ENCODE measurements at regions not wholly inside any gene's neighbourhood (a gene's known extent, or its start where the extent isn't known, plus 50 kb on each side); places are given as distances from the start of the nearest gene placed in this dataset.

DNA sequence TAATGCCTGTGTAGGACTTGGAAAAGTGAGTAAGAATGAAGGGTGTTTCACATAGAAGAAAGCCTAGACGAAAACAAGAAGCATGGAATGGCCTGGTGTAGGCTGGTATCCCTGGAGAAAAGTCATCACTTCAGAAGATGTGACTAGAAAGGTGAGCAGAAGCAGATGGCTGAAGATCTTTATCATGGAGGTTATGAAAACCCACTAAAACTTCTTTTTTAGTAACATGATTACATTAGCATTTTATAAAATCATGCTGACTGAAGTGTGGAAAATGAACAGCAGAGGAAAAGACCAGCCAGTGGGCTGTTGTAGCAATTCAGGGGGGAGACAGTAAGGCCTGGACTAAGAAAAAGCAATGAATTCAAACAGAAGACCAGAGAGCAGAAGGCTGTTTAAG lies 114.5 kb upstream of the G2E3 start:
- no peak for DNase-seq (ENCODE audit: low spot score)
- H3K27ac Mint-ChIP-seq, result no peak overlapping the region
- Histone ChIP-seq H3F3A (replicated peaks; ENCODE audit: low read depth) (no peaks in the 10 kb centered on the region), H3K27me3 (ENCODE audit: insufficient read depth) (no peaks in the 10 kb centered on the region), H3K4me2 (no peak overlapping the region), H3K27ac (ENCODE audit: low read depth) (no peak overlapping the region), H3K4me3 (no peak overlapping the region), H3K79me2 (replicated peaks; ENCODE audit: insufficient read depth) (no peaks in the 10 kb centered on the region), H4K20me1 (replicated peaks; ENCODE audit: insufficient read depth) (no peaks in the 10 kb centered on the region), H2AFZ (no peak overlapping the region), H3K4me1 (ENCODE audit: insufficient read depth) (peaks cover 3% of the 10 kb centered on the region), H3K36me3 (ENCODE audit: insufficient read depth) (no peaks in the 10 kb centered on the region), H3K9me2 (ENCODE audit: insufficient read depth) (no peaks in the 10 kb centered on the region)
- H3K4me3 Mint-ChIP-seq, result no peak overlapping the region
- no peaks in the 10 kb centered on the region for H3K27me3 Mint-ChIP-seq (ENCODE audit: insufficient read depth, low read depth, poor library complexity)
- no peaks in the 10 kb centered on the region for H3K9me3 Mint-ChIP-seq
- ATAC-seq, result no peak
- TF ChIP-seq ZNF331 (CRISPR knock-in tag; IDR thresholded peaks at IDR 0.05; ENCODE audit: low read depth) (no peak), EZH2phosphoT487 (IDR thresholded peaks at IDR 0.05; ENCODE audit: unreplicated experiment) (no peak), ZNF114 (CRISPR knock-in tag; IDR thresholded peaks at IDR 0.05) (no peak), NANOG (IDR thresholded peaks at IDR 0.05; ENCODE audit: borderline replicate concordance) (no peak), STAT1 (IDR thresholded peaks at IDR 0.05; ENCODE audit: unreplicated experiment) (no peak), JUNB (IDR thresholded peaks at IDR 0.05; ENCODE audit: unreplicated experiment) (no peak), CREB1 (CRISPR knock-in tag; IDR thresholded peaks at IDR 0.05; ENCODE audit: low read depth) (no peak), EZH2 (IDR thresholded peaks at IDR 0.05; ENCODE audit: low read depth, unreplicated experiment) (no peak)
- TF ChIP-seq, protein P1, sequence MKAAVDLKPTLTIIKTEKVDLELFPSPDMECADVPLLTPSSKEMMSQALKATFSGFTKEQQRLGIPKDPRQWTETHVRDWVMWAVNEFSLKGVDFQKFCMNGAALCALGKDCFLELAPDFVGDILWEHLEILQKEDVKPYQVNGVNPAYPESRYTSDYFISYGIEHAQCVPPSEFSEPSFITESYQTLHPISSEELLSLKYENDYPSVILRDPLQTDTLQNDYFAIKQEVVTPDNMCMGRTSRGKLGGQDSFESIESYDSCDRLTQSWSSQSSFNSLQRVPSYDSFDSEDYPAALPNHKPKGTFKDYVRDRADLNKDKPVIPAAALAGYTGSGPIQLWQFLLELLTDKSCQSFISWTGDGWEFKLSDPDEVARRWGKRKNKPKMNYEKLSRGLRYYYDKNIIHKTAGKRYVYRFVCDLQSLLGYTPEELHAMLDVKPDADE (IDR thresholded peaks at IDR 0.05), result no peak
- TF ChIP-seq, protein P2, sequence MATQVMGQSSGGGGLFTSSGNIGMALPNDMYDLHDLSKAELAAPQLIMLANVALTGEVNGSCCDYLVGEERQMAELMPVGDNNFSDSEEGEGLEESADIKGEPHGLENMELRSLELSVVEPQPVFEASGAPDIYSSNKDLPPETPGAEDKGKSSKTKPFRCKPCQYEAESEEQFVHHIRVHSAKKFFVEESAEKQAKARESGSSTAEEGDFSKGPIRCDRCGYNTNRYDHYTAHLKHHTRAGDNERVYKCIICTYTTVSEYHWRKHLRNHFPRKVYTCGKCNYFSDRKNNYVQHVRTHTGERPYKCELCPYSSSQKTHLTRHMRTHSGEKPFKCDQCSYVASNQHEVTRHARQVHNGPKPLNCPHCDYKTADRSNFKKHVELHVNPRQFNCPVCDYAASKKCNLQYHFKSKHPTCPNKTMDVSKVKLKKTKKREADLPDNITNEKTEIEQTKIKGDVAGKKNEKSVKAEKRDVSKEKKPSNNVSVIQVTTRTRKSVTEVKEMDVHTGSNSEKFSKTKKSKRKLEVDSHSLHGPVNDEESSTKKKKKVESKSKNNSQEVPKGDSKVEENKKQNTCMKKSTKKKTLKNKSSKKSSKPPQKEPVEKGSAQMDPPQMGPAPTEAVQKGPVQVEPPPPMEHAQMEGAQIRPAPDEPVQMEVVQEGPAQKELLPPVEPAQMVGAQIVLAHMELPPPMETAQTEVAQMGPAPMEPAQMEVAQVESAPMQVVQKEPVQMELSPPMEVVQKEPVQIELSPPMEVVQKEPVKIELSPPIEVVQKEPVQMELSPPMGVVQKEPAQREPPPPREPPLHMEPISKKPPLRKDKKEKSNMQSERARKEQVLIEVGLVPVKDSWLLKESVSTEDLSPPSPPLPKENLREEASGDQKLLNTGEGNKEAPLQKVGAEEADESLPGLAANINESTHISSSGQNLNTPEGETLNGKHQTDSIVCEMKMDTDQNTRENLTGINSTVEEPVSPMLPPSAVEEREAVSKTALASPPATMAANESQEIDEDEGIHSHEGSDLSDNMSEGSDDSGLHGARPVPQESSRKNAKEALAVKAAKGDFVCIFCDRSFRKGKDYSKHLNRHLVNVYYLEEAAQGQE (IDR thresholded peaks at IDR 0.05; ENCODE audit: unreplicated experiment), result no peak
- TF ChIP-seq, protein P3, sequence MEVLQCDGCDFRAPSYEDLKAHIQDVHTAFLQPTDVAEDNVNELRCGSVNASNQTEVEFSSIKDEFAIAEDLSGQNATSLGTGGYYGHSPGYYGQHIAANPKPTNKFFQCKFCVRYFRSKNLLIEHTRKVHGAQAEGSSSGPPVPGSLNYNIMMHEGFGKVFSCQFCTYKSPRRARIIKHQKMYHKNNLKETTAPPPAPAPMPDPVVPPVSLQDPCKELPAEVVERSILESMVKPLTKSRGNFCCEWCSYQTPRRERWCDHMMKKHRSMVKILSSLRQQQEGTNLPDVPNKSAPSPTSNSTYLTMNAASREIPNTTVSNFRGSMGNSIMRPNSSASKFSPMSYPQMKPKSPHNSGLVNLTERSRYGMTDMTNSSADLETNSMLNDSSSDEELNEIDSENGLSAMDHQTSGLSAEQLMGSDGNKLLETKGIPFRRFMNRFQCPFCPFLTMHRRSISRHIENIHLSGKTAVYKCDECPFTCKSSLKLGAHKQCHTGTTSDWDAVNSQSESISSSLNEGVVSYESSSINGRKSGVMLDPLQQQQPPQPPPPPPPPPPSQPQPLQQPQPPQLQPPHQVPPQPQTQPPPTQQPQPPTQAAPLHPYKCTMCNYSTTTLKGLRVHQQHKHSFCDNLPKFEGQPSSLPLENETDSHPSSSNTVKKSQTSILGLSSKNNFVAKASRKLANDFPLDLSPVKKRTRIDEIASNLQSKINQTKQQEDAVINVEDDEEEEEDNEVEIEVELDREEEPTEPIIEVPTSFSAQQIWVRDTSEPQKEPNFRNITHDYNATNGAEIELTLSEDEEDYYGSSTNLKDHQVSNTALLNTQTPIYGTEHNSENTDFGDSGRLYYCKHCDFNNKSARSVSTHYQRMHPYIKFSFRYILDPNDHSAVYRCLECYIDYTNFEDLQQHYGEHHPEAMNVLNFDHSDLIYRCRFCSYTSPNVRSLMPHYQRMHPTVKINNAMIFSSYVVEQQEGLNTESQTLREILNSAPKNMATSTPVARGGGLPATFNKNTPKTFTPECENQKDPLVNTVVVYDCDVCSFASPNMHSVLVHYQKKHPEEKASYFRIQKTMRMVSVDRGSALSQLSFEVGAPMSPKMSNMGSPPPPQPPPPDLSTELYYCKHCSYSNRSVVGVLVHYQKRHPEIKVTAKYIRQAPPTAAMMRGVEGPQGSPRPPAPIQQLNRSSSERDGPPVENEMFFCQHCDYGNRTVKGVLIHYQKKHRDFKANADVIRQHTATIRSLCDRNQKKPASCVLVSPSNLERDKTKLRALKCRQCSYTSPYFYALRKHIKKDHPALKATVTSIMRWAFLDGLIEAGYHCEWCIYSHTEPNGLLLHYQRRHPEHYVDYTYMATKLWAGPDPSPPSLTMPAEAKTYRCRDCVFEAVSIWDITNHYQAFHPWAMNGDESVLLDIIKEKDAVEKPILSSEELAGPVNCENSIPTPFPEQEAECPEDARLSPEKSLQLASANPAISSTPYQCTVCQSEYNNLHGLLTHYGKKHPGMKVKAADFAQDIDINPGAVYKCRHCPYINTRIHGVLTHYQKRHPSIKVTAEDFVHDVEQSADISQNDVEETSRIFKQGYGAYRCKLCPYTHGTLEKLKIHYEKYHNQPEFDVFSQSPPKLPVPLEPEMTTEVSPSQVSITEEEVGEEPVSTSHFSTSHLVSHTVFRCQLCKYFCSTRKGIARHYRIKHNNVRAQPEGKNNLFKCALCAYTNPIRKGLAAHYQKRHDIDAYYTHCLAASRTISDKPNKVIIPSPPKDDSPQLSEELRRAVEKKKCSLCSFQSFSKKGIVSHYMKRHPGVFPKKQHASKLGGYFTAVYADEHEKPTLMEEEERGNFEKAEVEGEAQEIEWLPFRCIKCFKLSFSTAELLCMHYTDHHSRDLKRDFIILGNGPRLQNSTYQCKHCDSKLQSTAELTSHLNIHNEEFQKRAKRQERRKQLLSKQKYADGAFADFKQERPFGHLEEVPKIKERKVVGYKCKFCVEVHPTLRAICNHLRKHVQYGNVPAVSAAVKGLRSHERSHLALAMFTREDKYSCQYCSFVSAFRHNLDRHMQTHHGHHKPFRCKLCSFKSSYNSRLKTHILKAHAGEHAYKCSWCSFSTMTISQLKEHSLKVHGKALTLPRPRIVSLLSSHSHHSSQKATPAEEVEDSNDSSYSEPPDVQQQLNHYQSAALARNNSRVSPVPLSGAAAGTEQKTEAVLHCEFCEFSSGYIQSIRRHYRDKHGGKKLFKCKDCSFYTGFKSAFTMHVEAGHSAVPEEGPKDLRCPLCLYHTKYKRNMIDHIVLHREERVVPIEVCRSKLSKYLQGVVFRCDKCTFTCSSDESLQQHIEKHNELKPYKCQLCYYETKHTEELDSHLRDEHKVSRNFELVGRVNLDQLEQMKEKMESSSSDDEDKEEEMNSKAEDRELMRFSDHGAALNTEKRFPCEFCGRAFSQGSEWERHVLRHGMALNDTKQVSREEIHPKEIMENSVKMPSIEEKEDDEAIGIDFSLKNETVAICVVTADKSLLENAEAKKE (CRISPR knock-in tag; IDR thresholded peaks at IDR 0.05), result no peak
- TF ChIP-seq, protein P4, sequence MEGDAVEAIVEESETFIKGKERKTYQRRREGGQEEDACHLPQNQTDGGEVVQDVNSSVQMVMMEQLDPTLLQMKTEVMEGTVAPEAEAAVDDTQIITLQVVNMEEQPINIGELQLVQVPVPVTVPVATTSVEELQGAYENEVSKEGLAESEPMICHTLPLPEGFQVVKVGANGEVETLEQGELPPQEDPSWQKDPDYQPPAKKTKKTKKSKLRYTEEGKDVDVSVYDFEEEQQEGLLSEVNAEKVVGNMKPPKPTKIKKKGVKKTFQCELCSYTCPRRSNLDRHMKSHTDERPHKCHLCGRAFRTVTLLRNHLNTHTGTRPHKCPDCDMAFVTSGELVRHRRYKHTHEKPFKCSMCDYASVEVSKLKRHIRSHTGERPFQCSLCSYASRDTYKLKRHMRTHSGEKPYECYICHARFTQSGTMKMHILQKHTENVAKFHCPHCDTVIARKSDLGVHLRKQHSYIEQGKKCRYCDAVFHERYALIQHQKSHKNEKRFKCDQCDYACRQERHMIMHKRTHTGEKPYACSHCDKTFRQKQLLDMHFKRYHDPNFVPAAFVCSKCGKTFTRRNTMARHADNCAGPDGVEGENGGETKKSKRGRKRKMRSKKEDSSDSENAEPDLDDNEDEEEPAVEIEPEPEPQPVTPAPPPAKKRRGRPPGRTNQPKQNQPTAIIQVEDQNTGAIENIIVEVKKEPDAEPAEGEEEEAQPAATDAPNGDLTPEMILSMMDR (conservative IDR thresholded peaks at IDR 0.05; ENCODE audit: low read depth in 2 of 2), result no peak
- H3K36me3 Mint-ChIP-seq (ENCODE audit: low read depth), result no peaks in the 10 kb centered on the region
- no peaks in the 10 kb centered on the region for H3K4me1 Mint-ChIP-seq

All from GM23338 (cell line).